HG03575 (cell line): ENCODE measurements at regions not wholly inside any gene's neighbourhood (a gene's known extent, or its start where the extent isn't known, plus 50 kb on each side); places are given as distances from the start of the nearest gene placed in this dataset.

Experiments used
- ATAC-seq: cut with Tn5 transposase; IDR thresholded peaks from one replicate; pipeline ENCODE4 v1.9.1; 2021; ENCODE audit not compliant: unreplicated experiment, insufficient number of reproducible peaks, low FRiP score; ENCODE audit errors: extremely low read depth

DNA sequence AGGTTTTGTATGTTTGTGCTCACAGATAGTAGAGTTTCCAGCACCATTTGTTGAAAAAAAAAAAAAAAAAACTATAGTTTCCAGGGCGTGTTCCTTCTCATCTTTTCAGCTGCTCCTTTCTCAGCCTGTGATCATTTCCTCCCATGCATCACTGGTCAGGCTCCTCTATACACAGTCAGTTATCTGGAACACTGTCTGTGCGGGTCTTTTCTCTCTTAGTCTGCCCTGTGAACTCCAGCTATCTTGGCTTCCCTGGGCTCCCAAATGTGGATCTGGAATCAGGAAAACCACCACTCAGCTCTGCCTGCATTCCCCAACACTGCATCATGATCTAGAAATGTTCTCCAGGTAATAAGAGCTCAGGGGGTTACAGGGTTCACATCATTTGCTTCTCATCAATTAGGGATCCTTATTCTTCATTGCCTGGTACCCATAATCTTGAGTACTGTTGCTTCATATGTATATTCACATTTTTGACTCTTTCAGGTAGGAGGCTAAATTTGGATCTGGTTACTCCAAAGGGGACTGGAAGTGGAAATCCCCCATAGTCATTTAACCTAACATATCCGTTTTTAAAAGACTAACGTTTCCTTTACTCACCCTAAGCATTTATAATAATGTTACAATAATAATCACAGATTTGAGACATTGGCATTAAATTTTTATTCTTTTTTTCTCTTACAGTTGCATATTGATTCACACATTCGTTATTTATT, 221.8 kb upstream of the KLF3 start:
- no peak for ATAC-seq

DNA sequence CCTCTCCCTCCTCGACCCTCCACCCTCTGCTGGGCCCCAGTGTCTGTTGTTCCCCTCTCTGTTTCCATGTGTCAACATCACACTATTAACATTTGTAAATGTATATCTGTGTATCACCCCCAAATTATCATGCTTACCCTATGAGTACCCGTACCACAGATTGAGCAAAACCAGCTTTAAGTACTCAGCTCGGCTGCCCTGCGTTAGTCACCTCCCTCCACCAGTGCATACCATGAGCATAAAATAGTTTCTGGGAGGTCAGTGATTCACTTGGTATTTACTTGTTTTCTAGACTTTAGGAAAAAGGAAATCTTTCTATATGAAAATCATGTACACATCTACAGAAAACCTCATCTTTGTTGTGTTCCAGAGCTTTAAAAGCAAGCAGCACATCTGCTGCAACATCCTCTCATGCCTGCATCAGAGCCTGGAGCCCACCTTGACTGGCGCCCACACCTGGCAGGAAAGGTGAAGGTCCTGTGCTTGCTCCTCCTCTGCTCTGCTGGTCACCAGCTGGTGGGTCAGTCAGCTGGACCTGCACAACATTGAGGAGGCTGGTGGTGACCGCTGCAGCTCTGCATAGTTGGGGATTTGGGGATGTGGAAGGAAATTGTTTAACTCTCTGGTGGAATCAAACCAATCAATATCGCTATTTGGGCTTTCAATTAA, 214.4 kb upstream of the KLF3 start:
- ATAC-seq: no peak

DNA sequence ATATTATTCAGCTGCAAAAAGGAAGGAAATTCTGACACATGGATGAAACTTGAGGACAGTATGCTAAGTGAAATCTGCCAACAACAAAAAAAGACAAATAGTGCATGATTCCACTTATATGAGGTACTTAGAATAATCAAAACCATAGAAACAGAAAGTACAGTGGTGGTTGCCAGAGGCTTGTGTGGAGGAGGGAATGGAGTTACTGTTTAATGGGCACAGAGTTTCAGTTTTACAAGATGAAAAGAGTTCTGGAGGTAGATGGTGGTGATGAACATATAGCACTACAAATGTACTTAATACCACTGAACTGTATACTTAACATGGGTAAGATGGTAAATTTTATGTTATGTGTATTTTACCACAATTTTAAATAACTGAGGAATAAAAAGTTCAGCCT, 212.0 kb upstream of the KLF3 start:
- no peak for ATAC-seq

DNA sequence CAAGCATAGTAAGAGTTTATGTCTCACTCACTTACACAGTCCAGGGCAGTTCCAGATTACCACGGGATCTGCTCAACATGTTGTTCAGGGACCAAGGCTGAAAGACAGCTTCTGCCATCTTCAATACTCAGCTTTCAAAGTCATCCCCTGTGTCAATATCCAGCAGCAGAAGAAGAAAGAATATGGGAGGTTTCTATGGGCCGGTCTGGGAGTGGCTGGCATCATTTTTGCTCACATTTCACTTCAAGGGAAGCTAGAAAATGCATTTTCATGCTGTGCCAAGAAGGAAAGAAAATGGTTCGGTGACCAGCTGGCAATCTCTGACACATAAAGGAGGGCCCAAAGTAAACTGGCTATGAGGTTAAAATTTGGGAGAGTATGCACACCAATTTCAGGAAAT, 211.5 kb upstream of the KLF3 start:
- no peak for ATAC-seq

DNA sequence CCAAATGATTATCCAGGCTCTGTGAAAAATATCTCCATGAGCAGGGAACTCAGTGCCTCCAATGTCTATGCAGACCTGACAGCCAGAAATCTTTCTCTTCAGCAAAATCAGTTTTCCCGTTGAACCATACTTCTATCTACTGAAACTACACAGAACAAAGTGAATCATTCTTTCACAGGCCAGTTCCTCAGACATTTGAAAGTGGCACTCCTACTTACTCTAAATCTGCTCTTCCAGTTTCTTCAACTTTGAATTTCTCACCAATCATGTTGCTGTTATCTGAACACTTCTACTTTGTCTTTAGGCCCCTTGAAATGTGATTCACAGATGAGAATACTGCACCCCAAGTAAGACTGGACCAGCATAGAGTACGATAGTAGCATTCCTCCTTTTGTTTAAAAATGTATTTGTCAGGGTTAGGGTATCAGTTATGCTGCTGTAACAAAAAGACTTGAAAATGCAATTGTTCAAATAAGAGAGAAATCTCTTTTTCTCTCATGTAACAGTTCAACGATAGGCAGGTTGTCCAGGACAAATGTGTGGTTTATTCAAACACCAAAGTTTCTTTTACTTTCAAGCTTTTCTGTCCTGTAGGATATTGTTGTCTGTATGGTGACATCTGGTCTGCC, 210.6 kb upstream of the KLF3 start:
- ATAC-seq: no peak

DNA sequence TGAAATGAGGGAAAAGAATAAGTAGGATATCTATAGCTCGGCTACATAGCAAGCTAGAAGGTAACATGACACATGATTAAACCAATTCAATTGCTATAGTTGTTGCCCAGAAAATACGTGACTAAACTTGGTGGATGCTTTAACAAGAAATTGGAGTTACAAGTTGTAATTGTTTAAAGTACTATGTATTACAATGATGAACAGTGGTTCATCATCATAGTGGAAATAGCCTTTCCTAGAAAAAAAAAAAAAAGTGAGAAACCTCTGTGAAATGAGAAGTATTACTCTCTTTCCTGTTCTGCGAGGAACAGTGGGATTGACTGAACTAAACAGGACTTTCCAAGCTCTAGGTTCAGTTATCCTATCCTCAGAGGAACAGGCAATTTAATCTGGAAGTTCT, 209.7 kb upstream of the KLF3 start:
- ATAC-seq: no peak

DNA sequence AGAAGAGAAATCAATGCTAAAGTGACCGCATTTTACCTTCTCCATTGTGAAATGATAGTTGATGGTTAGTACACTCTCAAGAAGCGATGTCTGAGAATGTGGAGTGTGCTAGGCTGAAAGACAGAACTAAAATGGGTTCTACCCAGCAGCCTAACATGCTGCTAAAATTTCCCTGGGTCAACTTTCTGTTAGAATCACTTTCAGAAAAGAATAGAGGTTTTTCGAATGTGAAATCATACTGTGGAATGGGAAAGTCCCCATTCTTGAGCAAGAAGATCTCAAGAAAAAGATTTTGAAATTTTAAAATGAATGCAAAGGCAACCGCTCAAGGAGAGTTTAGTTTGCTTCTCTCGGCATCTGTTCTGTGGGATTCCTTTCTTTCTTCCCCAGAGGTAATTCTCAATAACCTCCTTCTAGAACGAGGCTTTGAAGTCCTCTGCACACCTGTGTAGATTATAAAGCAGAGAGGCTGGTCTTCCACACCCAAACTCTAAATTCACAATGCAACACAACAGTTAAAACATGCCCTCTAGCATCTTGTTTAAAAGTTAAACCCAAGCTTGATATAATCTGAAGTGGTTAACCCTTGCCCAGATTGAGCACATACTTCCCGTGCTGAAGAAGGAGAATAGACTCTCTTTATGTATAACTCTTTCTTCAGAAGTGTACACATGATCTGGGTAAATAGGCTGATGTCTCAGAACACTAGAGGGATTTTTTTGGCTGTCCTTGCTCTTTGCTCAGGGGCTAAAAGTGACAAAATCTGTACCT, 208.7 kb upstream of the KLF3 start:
- no peak for ATAC-seq

DNA sequence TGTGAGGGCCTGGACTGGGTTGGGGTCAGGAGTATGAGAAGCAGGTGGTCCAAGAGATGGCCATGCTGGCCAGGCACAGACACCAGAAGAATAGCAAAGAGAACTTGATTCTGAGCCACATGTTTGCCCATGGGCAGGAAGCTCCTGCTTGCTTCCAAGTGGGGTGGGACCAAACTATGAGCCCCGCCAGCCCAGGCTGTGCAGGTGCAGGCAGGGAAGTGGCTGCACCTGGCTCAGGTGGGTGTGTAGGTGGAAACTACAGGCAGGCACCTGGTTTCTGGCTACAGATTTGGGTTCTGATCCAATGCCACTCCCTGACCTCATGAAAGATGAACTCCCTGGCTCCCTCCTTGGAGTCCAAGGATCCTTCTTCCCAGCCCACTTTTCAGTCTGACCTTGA, 207.9 kb upstream of the KLF3 start:
- ATAC-seq: no peak

DNA sequence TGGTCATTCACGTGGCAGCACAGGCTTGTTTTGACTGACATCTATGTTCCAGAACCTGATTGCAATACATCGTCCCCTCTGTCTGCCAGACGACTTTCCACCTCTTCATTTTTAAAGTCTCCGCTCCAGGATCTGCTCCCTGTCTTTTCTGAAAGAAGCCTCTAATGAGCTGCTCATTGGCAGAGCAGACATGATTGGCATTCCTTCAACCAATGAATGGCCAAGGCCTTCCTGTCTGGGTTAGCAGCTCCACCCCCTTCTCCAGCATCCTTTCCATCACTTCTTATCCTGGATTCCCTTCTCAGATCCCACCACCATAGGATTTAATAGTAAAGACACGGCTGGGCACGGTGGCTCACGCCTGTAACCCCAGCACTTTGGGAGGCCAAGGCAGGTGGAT, 202.7 kb upstream of the KLF3 start:
- no peak for ATAC-seq

DNA sequence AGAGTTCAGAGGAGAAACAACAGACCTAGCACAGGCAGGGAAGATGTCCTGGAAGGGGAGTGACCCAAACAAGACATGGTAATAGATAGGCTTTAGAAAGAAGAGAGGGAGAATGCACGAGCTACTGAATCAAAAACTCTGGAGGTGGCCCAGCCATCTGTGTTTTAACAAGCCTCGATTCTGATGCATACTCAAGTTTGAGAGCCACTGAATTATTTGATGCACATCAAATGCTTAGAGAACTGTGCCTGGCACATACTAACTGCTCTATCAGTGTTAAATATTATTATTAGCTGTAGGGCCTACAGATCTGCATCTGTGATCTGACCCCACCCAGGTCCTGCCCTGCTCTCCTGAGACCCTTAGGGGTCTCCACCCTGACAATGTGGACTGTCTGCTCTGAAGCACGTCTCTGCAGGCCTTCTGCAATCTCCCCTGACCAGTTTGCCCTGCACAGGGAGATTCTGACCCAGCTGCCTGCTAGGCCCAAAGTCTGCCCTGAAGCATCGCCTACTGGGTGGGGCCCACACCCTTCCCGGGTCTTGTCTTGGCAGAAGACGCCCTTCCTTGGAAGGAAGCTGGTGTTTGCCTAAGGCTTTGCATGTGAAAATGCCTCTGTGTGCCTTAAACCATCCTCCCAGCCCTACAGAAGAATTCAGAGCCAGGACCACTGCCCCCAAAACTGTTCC, 201.5 kb upstream of the KLF3 start:
- ATAC-seq: no peak

DNA sequence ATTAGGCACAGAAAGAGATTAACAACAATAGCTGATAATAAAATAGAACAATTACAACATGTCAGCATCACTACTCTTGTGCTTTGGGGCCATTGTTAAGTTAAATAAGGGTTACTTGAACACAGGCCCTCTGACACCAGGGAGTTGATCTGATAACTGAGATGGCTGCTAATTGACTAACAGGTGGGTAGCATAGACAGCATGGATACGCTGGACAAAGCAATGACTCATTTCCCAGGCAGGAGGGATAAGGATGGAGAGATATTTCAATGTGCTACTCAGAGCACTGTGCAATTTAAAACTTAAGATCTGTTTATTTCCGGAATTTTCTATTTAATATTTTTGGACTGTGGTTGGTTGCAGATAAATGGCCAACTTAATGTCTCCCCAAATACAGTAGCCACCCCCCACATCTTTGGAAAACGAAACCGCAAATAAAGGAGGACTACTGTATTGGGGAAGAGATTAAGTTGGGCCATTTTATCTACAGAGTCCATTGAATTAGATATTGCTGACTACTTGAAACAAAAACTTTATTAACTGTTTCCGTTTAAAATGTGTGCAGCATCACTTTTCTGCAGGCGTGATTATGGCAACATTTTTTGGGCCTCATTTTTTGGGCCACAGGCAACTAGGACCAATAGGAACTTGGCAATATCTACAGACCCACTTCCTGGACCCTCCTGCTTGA, 200.6 kb upstream of the KLF3 start:
- no peak for ATAC-seq

DNA sequence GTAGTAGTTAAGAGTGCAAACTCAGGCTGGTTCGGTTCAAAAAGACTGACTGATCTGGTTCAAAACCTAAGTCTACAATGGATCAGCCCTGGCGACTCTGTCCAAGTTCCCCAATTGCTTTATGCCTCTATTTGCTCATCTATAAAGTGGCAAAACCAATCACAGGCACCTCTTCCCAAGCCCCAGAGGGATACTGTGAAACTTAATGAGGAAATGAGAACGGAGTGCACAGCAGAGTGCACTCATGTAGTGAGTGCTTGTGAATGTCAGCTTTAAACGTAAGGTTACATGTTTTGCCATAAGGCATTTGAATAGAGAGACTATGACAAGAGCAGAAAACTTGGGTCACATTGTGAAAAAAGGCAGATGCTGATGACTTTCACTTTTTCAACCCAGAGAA, 199.7 kb upstream of the KLF3 start:
- no peak for ATAC-seq

DNA sequence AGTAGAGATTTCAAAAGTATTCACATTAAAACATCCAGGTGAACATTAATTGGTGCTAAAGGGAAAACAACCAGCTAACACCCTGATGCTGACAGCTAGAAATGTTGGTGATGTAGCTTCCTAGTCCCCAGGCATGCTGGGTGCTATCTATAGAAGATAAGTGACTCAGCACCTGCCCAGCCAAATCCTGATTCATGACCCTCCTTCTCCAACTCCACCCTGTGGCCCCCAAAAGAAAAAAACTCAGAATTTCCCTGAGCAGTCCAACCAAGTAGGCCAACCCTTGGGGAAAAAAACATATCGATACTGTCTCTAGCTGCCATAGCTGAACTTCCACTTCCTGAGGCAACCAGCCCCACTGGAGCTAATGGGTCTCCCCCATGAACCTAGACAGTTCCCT, 197.6 kb upstream of the KLF3 start:
- ATAC-seq: no peak

DNA sequence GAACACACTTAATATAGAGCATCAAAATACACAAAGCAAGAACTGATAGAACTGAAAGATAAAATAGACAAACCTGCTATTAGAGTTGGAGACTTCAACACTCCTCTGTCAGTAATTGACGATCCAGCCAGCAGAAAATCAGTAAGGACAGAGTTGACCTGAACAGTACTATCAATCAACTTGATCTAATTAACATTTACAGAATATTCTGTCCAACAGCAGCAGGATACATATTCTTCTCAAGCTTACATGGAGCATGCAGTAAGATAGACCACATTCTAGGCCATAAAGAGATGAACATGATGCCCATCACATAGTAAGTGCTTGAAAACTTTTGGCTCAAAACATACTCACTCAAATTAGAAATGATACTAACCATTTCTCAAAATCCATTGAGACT, 196.7 kb upstream of the KLF3 start:
- ATAC-seq: no peak

DNA sequence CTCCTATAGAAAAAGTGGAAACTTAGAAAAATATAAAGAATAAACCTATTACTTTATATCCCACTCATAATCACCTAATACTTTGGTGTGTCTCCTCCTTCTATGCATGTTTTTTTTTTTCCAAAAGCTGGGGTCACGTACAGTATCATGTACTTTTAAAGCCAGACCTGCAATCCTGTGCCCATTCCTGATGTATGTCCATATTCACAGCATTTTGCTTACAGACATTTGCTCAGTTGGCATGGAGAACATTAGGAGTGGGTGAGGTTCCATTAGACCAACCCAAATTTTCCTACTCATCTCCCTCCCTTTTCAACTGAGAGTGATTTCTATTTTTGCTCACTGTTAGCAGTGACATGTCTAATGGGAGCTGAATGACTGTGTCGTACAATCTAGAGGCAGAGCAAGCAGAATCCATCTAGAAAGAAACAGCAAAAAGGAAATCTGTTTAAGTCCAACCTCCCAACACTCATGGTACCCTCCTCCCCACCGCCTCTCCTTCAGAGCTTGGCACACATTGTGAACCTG, 195.6 kb upstream of the KLF3 start:
- no peak for ATAC-seq

DNA sequence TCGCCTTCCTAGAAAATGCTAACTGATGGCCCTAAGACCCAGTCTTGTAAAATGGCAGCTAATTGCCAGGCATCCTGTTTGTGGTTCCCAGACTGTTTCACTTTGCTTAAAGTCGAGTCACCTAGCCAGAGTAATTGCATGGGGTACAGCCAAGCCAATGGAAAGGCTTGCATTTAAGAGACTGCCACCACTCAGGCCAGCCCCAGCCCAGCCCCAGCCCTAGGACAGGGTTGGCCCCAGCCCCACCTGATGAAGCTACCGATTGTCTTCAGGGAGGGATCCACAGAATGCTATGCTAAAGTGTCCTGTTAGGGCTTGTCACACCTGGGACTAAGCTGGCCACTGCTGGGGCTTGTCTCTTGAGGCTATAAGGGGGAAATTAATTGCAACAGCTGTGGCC, 194.6 kb upstream of the KLF3 start:
- no peak for ATAC-seq

DNA sequence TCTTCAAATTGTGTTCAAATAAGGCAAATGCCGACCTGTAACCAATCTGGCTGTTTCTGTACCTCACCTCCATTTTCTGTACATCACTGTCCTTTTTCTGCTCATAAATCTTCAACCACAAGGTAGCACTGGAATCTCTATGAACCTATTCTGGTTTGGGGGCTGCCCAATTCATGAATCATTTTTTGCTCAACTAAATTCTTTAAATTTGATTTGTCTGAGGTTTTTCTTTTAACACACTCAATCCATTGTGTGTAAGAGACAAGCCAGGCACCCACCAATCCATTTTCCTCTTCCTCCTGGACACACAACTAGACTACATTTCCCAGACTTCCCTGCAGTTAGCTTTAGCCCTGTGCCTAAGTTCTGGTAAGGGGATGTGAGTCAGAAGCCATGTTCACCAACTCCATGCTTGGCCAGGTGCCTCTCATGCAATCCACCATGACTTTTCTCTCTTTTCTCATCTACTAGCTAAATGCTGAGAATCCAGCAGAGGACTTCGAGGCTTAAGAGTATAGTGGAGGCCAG, 193.2 kb upstream of the KLF3 start:
- ATAC-seq: no peak

DNA sequence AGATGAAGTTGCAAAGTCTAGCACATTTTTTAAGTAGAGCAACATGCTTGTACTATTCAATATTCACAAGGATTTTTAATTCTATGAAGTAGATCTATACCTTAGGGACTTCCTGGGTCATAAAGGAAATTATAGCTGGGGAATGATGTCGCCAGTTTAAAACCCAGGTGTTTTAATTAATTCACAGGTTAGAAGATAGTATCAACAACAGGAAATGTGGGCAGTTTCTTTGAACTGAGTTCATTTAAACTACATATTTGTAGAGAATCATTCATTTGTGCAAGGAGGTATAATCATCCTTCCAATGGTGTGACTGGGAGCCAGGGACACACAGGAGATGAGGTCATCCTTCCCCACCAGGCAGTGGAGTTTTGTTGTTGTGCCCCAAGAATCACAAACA, 181.3 kb upstream of the KLF3 start:
- no peak for ATAC-seq
